ENCODE measurements at regions not wholly inside any gene's neighbourhood (a gene's known extent, or its start where the extent isn't known, plus 50 kb on each side); places are given as distances from the start of the nearest gene placed in this dataset.

- Mint-ChIP-seq H3K4me1 (no peaks in the 10 kb centered on the region), H3K36me3 (no peaks in the 10 kb centered on the region), H3K9me3 (ENCODE audit: low read depth) (no peaks in the 10 kb centered on the region), H3K4me3 (no peak overlapping the region), H3K27me3 (peaks cover 20% of the 10 kb centered on the region), H3K27ac (no peak overlapping the region)
- ATAC-seq (no peak), DNase-seq (no peak)
- CTCF ChIA-PET = no interaction called here
Observed at GRCh38 chr20:2244993-2245392, 50.8 kb upstream of the TGM3 start.

DNA sequence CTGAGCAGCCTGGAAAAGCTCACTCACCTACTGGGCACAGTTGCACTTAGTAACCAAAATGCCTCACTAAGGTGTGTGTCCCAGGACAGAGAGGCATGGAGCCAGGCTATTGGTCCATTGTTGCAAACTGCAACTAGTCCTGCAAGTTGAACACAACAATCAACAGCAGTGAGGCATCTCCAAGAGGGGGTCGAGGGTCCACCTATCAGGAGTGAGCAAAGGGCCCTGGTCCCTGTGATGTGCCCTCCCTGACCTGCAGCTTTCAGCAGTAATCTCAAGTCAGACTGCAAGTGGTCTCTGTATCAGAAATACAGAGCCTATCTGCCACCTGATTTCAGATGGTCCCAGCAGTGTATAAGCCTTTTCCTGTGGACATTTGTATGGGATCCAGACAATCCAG lies 50.2 kb upstream of the TGM3 start:
- H3K36me3 Mint-ChIP-seq = no peaks in the 10 kb centered on the region
- DNase-seq = no peak
- H3K27me3 Mint-ChIP-seq = peaks cover 18% of the 10 kb centered on the region
- no peaks in the 10 kb centered on the region for H3K4me1 Mint-ChIP-seq
- H3K4me3 Mint-ChIP-seq = no peak overlapping the region
- CTCF ChIA-PET = no interaction called here
- no peak overlapping the region for H3K27ac Mint-ChIP-seq
- H3K9me3 Mint-ChIP-seq (ENCODE audit: low read depth) = no peaks in the 10 kb centered on the region
- ATAC-seq = no peak

Data from activated CD8-positive, alpha-beta memory T cell treated with anti-CD3 and anti-CD28 coated beads, Interleukin-2, amount 10 ng/mL, durations not matched to agents 7 days and 5 days (primary cell).